NCI-H2196 (cell line): ENCODE measurements at regions not wholly inside any gene's neighbourhood (a gene's known extent, or its start where the extent isn't known, plus 50 kb on each side); places are given as distances from the start of the nearest gene placed in this dataset.
"Not testable (repeated sequence)": the region's sequence is repeated elsewhere in the genome, so short reads cannot be mapped to it uniquely, and the experiment has no call there.

Source experiments
- DNase-seq: peaks from one replicate; lab custom pipeline; 2025; ENCODE audit not compliant: unreplicated experiment; lab: John Stamatoyannopoulos, UW

GRCh38 chr1:38615680-38616079, 243.9 kb downstream of the RRAGC start:
- DNase-seq: no peak

GRCh38 chr1:38614861-38615260, 244.7 kb downstream of the RRAGC start:
- DNase-seq: no peak

DNA sequence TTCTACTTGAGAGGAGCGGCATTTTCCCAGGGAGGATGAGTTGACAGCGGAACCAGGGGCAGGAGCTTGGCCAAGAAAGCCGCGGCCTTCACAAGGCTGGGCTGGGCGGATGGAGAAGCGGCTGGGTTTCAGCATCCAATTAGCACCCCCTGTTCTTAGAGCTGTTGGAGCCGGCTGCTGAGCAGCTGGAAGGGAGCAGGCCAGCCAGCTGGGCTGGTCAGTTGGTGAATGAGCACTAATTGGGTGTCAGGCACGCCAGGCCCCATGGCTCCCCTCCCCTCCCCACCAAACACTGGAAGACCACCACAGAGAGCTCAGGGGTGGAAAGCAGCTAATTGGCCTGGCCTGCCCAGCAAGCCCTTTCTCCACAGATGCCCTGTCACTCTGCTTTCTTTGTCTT, 245.6 kb downstream of the RRAGC start:
- DNase-seq: no peak

- DNase-seq: no peak
Measured at GRCh38 chr1:38612951-38613350, 246.6 kb downstream of the RRAGC start.

- DNase-seq: no peak
Measured at GRCh38 chr1:38611664-38612211, 247.8 kb downstream of the RRAGC start.

DNA sequence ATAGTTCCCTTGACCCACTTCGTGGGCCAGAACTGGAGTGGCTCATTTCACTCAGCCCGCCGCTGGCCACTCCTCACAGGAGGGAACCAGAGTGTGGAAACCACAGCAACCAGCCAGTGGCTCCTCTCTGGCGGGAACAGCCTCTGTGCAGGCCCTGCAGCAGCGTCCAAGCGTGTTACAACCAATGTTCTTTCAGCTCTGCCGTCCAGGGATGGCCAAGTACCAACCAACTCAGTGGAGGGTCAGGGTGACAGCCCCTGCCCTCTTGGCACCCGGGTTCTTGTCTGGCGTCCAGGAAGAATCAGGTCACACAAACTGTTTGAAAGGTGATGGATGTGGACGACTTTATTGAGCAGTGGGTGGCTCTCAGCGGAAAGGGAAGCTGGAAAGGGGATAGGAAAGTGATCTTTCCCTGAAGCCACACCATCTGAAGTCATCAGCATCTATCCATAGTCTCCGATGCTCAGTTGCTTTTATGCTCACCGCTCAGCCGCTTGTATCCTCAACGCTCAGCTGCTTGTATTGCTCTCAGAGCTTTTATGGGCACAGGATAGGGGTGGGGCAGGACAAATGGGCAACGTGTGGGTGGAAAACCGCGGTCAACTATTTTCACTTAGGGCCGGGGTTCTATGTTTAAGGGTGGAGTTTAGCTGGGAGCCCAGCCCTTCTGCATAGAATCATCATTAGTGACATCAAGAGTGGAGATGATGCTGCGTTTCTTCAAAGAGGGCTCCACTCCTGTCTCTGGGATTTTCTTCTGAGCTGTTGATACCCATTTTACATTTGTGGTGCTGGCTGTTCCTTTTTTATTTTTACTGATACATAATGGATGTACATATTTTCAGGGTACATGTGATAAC, 250.2 kb downstream of the RRAGC start:
- no peak for DNase-seq

DNA sequence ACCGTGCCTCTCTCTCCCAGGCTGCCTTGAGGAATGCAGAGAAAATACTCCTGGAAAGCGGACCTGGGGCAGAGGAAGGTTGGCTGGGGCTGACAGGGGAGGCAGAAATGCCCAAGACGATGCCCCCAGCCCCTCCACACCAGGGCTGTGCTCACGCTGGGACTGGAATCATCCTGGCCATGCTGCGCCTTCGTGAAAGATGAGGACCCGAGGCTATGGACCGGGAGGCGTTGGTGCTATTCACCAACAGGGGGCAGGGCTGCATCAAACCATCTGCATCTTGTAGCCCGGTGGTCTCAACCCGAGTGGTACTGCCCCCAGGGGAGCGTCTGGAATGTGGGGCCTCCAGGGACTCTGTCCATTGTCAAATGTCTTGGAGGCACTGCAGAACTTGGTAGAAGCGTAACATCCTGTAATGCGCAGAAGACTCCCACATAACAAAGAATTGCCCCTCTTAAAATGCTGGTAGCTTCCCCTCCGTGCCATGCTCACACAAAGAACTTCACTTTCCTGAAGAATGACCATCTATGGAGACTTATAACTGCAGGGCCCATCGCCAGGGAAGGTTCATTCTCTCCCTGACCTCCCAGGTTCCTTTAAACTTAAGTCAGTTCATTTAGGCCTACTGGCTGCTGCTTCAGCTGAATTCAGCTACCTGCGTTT, 251.2 kb downstream of the RRAGC start:
- no peak for DNase-seq

GRCh38 chr1:38607526-38607925, 252.0 kb downstream of the RRAGC start:
- DNase-seq: no peak

DNA sequence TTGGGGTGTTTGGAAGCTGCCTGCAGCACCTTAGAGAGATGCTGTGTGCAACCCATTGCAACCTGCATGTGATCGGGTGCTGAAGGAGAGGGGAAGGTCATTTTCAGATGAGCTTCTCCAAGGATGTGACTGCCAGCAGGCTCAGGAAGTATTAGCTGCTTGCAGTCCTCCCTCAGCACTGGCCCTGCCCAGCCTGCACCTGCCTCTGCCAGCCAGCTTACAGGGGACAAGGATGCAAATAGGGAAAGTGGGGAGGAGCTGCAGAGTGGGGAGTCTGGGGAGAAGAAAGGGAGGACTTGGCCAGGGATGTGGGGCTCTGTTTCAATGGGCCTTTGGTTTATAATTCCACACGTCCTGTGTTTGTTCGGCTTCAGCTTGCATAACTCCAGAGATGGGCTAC, 254.5 kb downstream of the RRAGC start:
- no peak for DNase-seq

GRCh38 chr1:38603907-38604306, 255.7 kb downstream of the RRAGC start:
- no peak for DNase-seq

DNA sequence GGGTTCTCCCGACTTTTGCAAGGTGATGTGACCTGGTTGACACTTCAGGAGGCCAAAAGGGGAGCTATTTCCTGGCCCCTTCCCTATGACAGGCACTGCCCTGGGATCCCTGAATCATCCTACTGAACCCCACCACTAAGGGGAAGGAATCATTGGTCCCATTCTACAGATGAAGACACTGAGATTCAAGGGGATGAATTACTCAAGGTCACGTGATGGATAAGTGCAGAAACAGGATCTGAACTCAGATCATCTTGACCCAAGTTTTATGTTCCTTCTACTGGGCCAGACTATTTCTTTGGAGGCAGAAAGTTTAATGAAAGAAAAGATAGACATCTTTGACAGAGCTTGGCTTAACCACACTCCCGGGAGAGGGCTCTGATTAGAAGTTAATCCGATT, 258.7 kb downstream of the RRAGC start:
- DNase-seq: no peak

- no peak for DNase-seq
Measured at GRCh38 chr1:38600286-38600685, 259.3 kb downstream of the RRAGC start.

- no peak for DNase-seq
Measured at GRCh38 chr1:38598118-38598517, 261.5 kb downstream of the RRAGC start.

GRCh38 chr1:38589036-38589435, 270.5 kb downstream of the RRAGC start:
- DNase-seq: no peak

GRCh38 chr1:38587766-38588165, 271.8 kb downstream of the RRAGC start:
- DNase-seq: no peak

DNA sequence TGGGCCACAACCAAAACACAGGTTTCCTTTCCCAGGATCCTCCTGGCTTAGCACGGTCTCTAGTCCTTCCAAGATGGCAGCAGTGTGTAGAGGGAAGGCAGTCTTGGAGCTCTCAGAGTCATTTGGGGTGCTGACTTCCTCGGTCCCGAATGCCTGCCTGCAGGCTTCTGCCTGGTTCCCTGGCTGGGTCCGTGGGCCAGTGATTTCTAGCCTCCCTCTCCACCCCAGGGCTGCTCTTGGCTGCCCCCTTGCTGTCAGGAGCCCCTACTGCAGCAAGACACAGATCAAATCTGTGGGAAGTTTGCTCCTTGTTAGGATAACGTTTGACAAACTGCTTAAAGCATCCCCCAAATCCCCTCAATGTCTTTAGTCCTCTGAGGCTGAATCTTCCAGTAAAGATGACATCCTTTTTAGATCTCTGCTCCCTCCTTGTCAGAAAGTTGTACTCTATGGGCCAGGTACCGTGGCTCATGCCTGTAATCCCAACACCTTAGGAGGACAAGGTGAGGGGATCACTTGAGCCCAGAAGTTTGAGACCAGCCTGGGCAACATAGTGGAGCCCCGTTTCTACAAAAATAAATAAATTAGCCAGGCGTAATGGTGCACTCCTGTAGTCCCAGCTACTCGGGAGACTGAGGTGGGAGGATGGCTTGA, 272.5 kb downstream of the RRAGC start:
- DNase-seq: no peak

GRCh38 chr1:38585971-38586370, 273.6 kb downstream of the RRAGC start:
- no peak for DNase-seq

GRCh38 chr1:38585460-38585859, 274.1 kb downstream of the RRAGC start:
- DNase-seq: no peak

- DNase-seq: no peak
Measured at GRCh38 chr1:38584448-38585355, 274.9 kb downstream of the RRAGC start.

DNA sequence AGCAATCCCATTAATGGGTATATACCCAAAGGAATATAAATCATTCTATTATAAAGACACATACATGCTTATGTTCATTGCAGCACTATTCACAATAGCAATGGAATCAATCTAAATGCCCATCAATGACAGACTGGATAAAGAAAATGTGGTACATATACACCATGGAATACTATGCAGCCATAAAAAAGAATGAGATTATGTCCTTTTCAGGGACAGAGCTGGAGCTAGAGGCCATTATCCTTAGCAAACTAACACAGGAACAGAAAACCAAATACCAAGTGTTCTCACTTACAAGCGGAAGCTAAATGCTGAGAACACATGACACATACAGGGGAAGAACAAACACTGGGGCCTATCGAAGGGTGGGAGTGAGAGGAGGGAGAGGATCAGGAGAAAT, 276.3 kb downstream of the RRAGC start:
- not testable (repeated sequence) for DNase-seq

DNA sequence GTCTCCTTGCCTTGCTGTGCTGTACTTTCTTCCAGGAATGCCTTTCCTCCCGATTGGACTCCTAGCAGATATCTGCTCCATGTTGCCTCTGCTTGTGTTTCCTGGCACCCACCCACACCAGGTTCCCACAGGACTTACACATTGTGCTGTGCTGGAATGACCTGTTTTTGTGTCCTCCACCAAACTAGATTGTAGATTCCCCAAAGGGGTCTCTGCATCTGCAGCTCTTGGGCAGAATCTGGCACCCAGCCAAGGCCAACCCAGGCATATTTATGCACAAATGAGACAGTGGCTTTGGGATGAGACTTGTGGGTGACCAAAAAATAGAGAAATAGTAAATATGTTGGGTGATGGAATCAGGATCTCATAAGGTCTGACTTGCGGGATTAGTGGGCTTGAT, 278.2 kb downstream of the RRAGC start:
- DNase-seq: no peak
